ENCODE measurements at regions not wholly inside any gene's neighbourhood (a gene's known extent, or its start where the extent isn't known, plus 50 kb on each side); places are given as distances from the start of the nearest gene placed in this dataset.

DNA sequence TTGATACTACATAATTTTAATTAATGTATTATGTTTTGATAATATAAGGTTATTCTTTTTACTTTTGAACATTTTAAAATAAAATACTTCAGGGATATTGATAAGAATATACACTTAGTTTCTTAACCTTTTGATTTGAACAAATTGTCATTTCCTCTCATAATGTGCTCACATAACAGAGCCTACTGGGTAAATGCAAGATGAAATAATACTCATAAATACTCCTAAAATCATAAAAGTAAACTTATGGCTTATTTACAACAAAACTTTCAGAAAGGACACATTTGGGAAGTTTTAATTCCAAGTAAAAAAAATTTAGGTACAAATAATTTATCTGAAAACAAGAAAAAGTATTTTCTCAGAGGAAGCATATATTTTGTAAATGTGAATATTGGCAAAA, 101.6 kb upstream of the ABCB5 start:
- Histone ChIP-seq H2BK5ac (ENCODE audit: low read depth, low read length) (no peak overlapping the region), H3K27ac (ENCODE audit: low read depth, low read length) (no peak overlapping the region), H3K9me3 (ENCODE audit: insufficient read depth in 2 of 2, low read depth in 1 of 2, low read length in 1 of 2) (no peaks in the 10 kb centered on the region), H3K18ac (ENCODE audit: extremely low read depth, low read length) (no peak overlapping the region), H2BK120ac (replicated peaks; ENCODE audit: low read depth, low read length) (no peak overlapping the region), H3K4me1 (replicated peaks in 1 of 4; ENCODE audit: control insufficient read depth in 3 of 4, insufficient read depth in 4 of 4, low read length in 3 of 4) (no peaks in the 10 kb centered on the region), H3K4me3 (ENCODE audit: extremely low read depth in 1 of 4, insufficient read depth in 2 of 4, low read depth in 3 of 4, low read length in 4 of 4) (no peak overlapping the region), H3K36me3 (ENCODE audit: control insufficient read depth in 2 of 4, insufficient read depth in 4 of 4, low read length in 3 of 4) (no peaks in the 10 kb centered on the region), H4K5ac (ENCODE audit: insufficient read length, low read depth, low read length) (no peak overlapping the region), H2BK12ac (ENCODE audit: low read depth, low read length) (no peak overlapping the region), H3K4me2 (ENCODE audit: insufficient read depth in 1 of 2, low read depth in 2 of 2, low read length in 2 of 2) (no peak overlapping the region), H3K9ac (replicated peaks in 1 of 4; ENCODE audit: extremely low read depth in 1 of 4, low read depth in 3 of 4, low read length in 3 of 4) (no peak overlapping the region), H2BK15ac (ENCODE audit: low read length) (no peak overlapping the region), H4K20me1 (replicated peaks in 1 of 2; ENCODE audit: control insufficient read depth in 1 of 2, insufficient read depth in 2 of 2, low read length in 2 of 2) (no peaks in the 10 kb centered on the region), H2AFZ (ENCODE audit: low read length) (no peak overlapping the region), H2BK20ac (ENCODE audit: low read length) (no peak overlapping the region), H3K56ac (replicated peaks; ENCODE audit: insufficient read length, low read depth, low read length) (no peak overlapping the region), H3K79me1 (ENCODE audit: low read depth, low read length) (no peaks in the 10 kb centered on the region), H3K23me2 (ENCODE audit: low read depth, low read length) (no peaks in the 10 kb centered on the region), H3K23ac (ENCODE audit: insufficient read length) (no peak overlapping the region), H3K14ac (ENCODE audit: insufficient read length) (no peak overlapping the region), H2AK5ac (ENCODE audit: low read depth, low read length) (no peak overlapping the region), H4K8ac (ENCODE audit: extremely low read depth, insufficient read depth, low read length) (no peak overlapping the region), H3K27me3 (replicated peaks in 1 of 4; ENCODE audit: control insufficient read depth in 3 of 4, extremely low read depth in 1 of 4, insufficient read depth in 3 of 4, low read length in 3 of 4) (peaks cover 0 to 1% (median 0%) of the 10 kb centered on the region in 4 experiments; a peak in 1 of 7 replicates), H3K4ac (replicated peaks; ENCODE audit: insufficient read length, low read depth, low read length) (no peak overlapping the region), H4K91ac (replicated peaks; ENCODE audit: insufficient read length, low read length) (no peak overlapping the region), H3K79me2 (ENCODE audit: control insufficient read depth in 1 of 2, insufficient read depth in 2 of 2, low read length in 2 of 2) (no peaks in the 10 kb centered on the region)
- ChIA-PET CTCF (ENCODE audit: partially characterized antibody) (interaction anchor here (1.1 to 1.2 kb wide), 2 partner anchors 26 to 85 kb away, joined by 3 to 4 read pairs; no protein-coding TSS in a partner anchor), POLR2A (ENCODE audit: partially characterized antibody) (no interaction called here)
- FAIRE-seq (no peak), DNase-seq (ENCODE audit: low read depth in 1 of 2, low spot score in 2 of 2) (no peak)
- no peak for TF ChIP-seq JUND (IDR thresholded peaks at IDR 0.05; ENCODE audit: low read length)

All from H1 (cell line).